ENCODE measurements at regions not wholly inside any gene's neighbourhood (a gene's known extent, or its start where the extent isn't known, plus 50 kb on each side); places are given as distances from the start of the nearest gene placed in this dataset.
A peak's percentile ranks its signal among the peaks of the same experiment; 100 is the strongest.

- TF ChIP-seq, protein P1, sequence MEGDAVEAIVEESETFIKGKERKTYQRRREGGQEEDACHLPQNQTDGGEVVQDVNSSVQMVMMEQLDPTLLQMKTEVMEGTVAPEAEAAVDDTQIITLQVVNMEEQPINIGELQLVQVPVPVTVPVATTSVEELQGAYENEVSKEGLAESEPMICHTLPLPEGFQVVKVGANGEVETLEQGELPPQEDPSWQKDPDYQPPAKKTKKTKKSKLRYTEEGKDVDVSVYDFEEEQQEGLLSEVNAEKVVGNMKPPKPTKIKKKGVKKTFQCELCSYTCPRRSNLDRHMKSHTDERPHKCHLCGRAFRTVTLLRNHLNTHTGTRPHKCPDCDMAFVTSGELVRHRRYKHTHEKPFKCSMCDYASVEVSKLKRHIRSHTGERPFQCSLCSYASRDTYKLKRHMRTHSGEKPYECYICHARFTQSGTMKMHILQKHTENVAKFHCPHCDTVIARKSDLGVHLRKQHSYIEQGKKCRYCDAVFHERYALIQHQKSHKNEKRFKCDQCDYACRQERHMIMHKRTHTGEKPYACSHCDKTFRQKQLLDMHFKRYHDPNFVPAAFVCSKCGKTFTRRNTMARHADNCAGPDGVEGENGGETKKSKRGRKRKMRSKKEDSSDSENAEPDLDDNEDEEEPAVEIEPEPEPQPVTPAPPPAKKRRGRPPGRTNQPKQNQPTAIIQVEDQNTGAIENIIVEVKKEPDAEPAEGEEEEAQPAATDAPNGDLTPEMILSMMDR (IDR thresholded peaks at IDR 0.05): no peak
- no peak overlapping the region for H3K9ac ChIP-seq
- H3K27ac ChIP-seq: no peak overlapping the region
- H2AFZ ChIP-seq: no peak overlapping the region
- no peaks in the 10 kb centered on the region for H3K4me1 ChIP-seq
- no peak overlapping the region for H3K4me3 ChIP-seq (ENCODE audit: low read depth, low read length)
- H3K79me2 ChIP-seq: no peaks in the 10 kb centered on the region
- no peaks in the 10 kb centered on the region for H3K36me3 ChIP-seq (ENCODE audit: control insufficient read depth, insufficient read depth, low read length)
- H3K9me3 ChIP-seq (ENCODE audit: control insufficient read depth, low read length): no peaks in the 10 kb centered on the region
- no peaks in the 10 kb centered on the region for H3K27me3 ChIP-seq (ENCODE audit: control insufficient read depth, insufficient read depth, low read length)
- no peak overlapping the region for H3K4me2 ChIP-seq (ENCODE audit: low read length)
Measured at GRCh38 chr2:56464613-56465012, 280.8 kb downstream of the CCDC85A start.

DNA sequence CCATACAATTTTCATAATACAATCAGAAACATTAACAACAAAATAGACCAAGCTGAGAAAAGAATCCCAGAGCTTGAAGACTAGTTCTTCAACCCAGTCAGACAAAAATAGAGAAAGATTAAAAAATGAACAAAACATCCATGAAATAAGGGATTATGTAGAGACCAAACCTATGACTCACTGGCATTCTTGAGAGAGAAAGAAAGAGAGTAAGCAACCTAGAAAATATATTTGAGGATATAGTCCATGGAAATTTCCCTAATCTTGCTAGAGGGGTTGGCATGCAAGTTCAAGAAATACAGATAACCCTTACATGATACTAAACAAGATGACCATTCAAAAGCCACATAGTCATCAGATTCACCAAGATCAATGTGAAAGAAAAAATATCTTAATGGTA, 281.7 kb downstream of the CCDC85A start:
- TF ChIP-seq, protein P1 (IDR thresholded peaks at IDR 0.05): no peak
- H3K27ac ChIP-seq: no peak overlapping the region
- no peaks in the 10 kb centered on the region for H3K36me3 ChIP-seq (ENCODE audit: control insufficient read depth, insufficient read depth, low read length)
- no peaks in the 10 kb centered on the region for H3K4me1 ChIP-seq
- H3K9me3 ChIP-seq (ENCODE audit: control insufficient read depth, low read length): no peaks in the 10 kb centered on the region
- no peak overlapping the region for H3K4me2 ChIP-seq (ENCODE audit: low read length)
- no peak overlapping the region for H2AFZ ChIP-seq
- no peaks in the 10 kb centered on the region for H3K79me2 ChIP-seq
- H3K4me3 ChIP-seq (ENCODE audit: low read depth, low read length): no peak overlapping the region
- H3K27me3 ChIP-seq (ENCODE audit: control insufficient read depth, insufficient read depth, low read length): no peaks in the 10 kb centered on the region
- H3K9ac ChIP-seq: no peak overlapping the region

DNA sequence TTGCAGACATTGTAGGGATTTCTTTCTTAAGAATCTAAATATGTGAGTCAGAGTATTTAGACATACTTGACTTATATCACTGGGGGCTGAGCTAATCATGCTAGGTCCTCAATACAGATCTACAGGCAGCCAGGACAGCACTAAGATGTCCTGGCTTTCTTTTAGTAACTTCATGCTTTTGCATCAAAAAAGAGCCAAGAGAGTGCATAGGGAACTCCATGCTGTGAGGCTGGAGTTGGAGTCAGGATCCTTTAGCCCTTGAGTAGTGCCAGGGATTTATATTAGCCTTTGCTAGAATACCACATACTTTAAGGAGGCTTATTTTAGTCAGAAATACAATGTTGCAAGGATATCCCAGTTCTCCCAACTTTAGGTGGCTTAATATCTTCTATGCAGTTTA, 289.7 kb downstream of the CCDC85A start:
- TF ChIP-seq, protein P1 (IDR thresholded peaks at IDR 0.05): no peak
- Histone ChIP-seq H3K4me1 (no peaks in the 10 kb centered on the region), H3K9me3 (ENCODE audit: control insufficient read depth, low read length) (no peaks in the 10 kb centered on the region), H3K27me3 (ENCODE audit: control insufficient read depth, insufficient read depth, low read length) (no peaks in the 10 kb centered on the region), H2AFZ (no peak overlapping the region), H3K4me3 (ENCODE audit: low read depth, low read length) (no peak overlapping the region), H3K27ac (no peak overlapping the region), H3K36me3 (ENCODE audit: control insufficient read depth, insufficient read depth, low read length) (no peaks in the 10 kb centered on the region), H3K9ac (no peak overlapping the region), H3K79me2 (no peaks in the 10 kb centered on the region), H3K4me2 (ENCODE audit: low read length) (no peak overlapping the region)

DNA sequence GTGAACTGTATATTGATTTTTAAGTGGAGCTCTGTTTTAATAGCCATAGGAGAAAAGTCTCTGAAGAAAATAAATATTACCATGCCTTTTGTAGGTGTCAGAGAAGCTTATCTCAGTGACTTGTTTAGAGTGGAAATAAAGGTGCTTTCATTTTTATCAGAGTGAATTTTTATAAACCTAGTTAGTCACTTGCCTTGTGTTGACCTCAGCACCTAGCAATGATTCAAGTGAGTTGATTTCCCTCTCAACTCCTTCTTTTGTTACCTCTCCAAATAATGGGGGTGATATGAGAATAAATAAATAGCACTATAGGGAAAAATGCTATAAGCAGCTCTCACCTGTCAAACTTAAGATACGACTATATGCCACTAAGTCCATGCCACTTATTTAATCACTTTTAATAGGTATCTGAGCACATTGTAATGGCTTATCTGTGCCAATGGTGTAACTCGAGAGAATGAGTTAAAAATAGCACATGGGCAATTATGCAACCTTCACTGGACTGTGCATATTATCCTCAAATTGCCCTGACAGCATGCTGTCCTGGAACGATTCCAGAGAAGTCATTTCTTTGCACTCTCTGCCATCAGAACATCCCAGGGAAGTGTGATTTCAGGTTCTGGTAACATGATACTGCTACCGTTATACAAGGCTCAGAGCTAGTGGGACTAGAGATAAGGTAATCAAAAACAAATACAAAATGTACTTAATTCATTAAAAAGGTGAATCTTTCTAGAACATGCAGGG, 290.8 kb downstream of the CCDC85A start:
- Histone ChIP-seq H3K79me2 (no peaks in the 10 kb centered on the region), H3K4me1 (no peaks in the 10 kb centered on the region), H3K36me3 (ENCODE audit: control insufficient read depth, insufficient read depth, low read length) (no peaks in the 10 kb centered on the region), H3K4me3 (ENCODE audit: low read depth, low read length) (peak overlapping the region; percentile 25), H3K9ac (no peak overlapping the region), H3K27me3 (ENCODE audit: control insufficient read depth, insufficient read depth, low read length) (no peaks in the 10 kb centered on the region), H3K4me2 (ENCODE audit: low read length) (peak overlapping the region; percentile 39), H3K27ac (no peak overlapping the region), H3K9me3 (ENCODE audit: control insufficient read depth, low read length) (no peaks in the 10 kb centered on the region), H2AFZ (no peak overlapping the region)
- TF ChIP-seq, protein P1 (IDR thresholded peaks at IDR 0.05): no peak

DNA sequence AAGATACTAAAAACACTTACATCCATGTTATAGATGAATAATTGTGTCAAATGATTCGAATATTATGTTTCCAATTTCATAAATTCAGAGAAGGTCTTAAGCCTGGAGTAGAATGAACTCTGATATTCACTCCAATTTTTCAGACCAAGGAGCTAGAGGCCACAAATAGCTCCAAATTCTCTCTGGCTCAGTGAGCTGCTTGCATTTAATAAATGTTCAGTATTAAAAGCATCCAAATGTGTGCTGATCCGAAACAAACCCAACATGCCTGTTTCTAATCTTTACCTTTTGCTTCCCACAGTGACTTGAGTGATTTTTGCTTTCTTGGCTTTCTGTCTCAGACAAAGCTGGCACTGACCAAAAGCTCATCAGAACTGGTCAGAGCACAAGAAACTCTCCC, 291.4 kb downstream of the CCDC85A start:
- Histone ChIP-seq H3K27me3 (ENCODE audit: control insufficient read depth, insufficient read depth, low read length) (no peaks in the 10 kb centered on the region), H3K4me2 (ENCODE audit: low read length) (peak overlapping the region; percentile 31), H3K4me3 (ENCODE audit: low read depth, low read length) (no peak overlapping the region), H3K79me2 (no peaks in the 10 kb centered on the region), H2AFZ (no peak overlapping the region), H3K36me3 (ENCODE audit: control insufficient read depth, insufficient read depth, low read length) (no peaks in the 10 kb centered on the region), H3K9me3 (ENCODE audit: control insufficient read depth, low read length) (no peaks in the 10 kb centered on the region), H3K4me1 (no peaks in the 10 kb centered on the region), H3K9ac (no peak overlapping the region), H3K27ac (no peak overlapping the region)
- TF ChIP-seq, protein P1 (IDR thresholded peaks at IDR 0.05): no peak

Measured in parathyroid adenoma (tissue), 2 donors.